HFF-Myc (cell line): ENCODE measurements at regions not wholly inside any gene's neighbourhood (a gene's known extent, or its start where the extent isn't known, plus 50 kb on each side); places are given as distances from the start of the nearest gene placed in this dataset.

Experiments used
- DNase-seq: peaks from one replicate; pipeline ENCODE4 v3.0.0-alpha.2; 2011; ENCODE audit warnings: low read depth; ENCODE audit errors: extremely low read depth
- H3K4me3 ChIP-seq: replicated peaks from 2 replicates; pipeline ENCODE4 v1.5.1; 2011; ENCODE audit warnings: low read depth, mild to moderate bottlenecking, control low read depth, low read length
- CTCF ChIP-seq: IDR thresholded peaks from 2 replicates; pipeline ENCODE4 v1.5.1; 2012; ENCODE audit warnings: mild to moderate bottlenecking, low read depth, low read length, control low read depth; ENCODE audit errors: missing control alignments

GRCh38 chr4:22997358-22998224, 304.9 kb downstream of the GBA3 start:
- H3K4me3 ChIP-seq: no peak overlapping the region
- no peak for DNase-seq
- TF ChIP-seq CTCF: no peak

GRCh38 chr4:22991576-22991975, 298.8 kb downstream of the GBA3 start:
- TF ChIP-seq CTCF: no peak
- no peak for DNase-seq
- H3K4me3 ChIP-seq: no peak overlapping the region

- DNase-seq: no peak
- no peak overlapping the region for H3K4me3 ChIP-seq
- no peak for TF ChIP-seq CTCF
Measured at GRCh38 chr4:22988526-22988925, 295.8 kb downstream of the GBA3 start.

- H3K4me3 ChIP-seq: no peak overlapping the region
- no peak for DNase-seq
- TF ChIP-seq CTCF: no peak
Measured at GRCh38 chr4:22987870-22988269, 295.1 kb downstream of the GBA3 start.

- TF ChIP-seq CTCF: no peak
- no peak overlapping the region for H3K4me3 ChIP-seq
- DNase-seq: no peak
Measured at GRCh38 chr4:22986881-22987280, 294.1 kb downstream of the GBA3 start.

- DNase-seq: no peak
- no peak for TF ChIP-seq CTCF
- no peak overlapping the region for H3K4me3 ChIP-seq
Measured at GRCh38 chr4:22986262-22986661, 293.5 kb downstream of the GBA3 start.
